ENCODE measurements at regions not wholly inside any gene's neighbourhood (a gene's known extent, or its start where the extent isn't known, plus 50 kb on each side); places are given as distances from the start of the nearest gene placed in this dataset.

DNA sequence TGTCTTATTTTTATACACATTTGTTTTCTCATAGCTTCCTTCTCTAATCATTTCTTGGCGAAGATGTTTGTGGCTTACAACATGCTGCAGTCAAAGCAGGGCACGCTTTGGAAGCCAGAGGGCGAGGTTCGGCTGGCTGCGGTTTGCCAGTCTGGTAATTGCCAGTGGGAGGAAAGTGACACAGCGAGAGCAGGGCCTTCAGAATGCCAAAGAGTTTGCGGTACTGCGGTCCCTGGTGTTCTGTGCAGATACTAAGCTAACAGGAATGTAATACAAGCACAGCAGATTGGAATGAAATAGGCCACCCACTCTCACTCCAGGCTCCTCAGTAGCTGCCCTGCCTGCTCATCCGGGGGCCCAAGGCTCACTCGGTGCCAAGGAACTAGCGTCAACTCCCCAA lies 58.7 kb upstream of the TGM3 start:
- no peak for DNase-seq

DNA sequence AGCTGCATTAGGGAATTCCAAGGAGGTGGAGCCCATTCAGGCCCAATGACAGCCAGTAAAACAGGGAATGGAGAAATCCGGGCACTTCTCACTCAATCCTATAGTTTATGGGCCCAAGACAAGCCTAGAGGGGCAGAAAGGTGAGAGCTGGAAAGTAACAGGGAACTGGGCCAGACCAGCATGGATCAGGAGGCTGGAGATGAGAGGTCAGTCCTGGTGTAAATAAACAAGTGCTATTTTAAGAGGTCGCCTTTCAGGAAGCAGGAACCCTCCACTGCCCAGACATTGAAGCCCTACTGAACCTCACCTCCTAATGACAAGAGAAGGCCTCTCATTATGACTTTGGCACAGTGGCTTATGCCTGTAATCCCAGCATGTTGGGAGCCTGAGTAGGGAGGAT lies 57.2 kb upstream of the TGM3 start:
- DNase-seq, result no peak

DNA sequence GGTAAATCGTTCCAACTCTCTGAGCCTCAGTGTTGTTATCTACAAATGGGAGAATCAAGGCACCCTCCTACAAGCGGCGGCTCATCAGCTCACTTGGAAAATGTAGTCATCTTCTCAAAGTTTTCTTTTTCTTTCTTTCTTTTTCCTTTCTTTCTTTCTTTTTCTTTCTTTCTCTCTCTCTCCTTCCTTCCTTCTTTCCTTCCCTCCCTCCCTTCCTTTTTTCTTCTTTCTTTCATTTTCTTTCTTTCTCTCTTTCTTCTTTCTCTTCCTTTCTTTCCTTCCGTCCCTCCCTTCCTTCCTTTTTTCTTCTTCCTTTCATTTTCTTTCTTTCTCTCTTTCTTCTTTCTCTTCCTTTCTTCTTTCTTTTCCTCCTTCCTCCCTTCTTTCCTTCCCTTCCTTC lies 55.0 kb upstream of the TGM3 start:
- DNase-seq, result no peak

DNA sequence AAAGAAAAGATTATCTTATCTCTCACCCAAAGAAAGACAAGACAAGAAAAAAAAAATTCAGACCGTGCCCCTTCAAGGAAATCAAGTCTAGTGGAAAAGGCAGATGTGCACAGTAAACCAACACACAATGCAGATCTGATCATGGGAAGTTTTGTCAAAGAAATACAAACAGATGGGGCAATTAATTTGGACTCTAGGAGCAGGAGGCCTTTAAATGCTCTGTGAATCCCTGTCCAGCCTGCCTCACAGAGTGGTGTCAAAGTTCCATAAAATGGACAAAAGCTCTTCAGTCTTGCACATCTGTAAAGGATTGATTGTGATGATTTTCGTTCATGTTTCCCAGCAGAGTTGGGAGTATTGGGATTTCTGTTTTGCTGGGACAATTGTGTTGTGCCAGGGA lies 53.1 kb upstream of the TGM3 start:
- DNase-seq, result no peak

DNA sequence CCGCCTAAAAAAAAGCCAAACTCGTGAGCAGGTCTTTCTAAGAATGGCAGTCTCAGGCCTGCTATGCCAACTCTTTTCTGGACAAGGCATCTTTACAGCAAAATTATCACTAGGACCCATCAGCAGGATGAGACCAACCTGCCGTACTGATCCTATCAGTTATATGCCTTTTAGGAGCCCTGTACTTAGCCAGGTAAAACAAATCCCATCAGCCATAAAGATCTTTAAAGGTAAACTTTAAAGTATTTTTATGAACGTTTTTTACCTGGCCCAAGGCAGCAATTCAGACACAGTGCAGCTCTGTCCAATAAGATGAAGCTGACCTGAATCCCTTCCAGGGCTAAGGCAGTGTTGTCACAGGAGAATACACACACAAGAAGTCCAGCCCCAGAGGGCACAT lies 51.3 kb upstream of the TGM3 start:
- DNase-seq, result no peak

DNA sequence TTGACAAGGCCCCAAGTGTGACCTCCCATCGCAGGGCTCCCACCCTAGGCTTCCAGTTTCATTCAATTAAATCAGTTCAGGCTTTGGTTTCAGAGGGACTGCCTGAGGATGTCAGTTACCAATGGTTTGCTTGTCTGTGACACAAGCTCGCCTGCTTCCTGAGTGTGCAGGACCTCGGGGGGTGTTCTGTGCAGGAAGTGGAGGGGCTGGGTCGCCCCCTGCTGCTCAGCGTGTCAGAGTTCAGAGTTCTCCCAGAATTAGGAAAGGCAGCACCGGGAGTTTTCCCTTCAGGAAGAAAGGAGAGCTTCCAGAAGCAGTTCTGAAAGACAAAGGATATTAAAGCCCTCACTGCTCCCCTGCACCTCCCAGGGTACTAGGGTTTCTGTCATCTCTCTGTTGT lies 50.8 kb upstream of the TGM3 start:
- DNase-seq, result no peak

DNA sequence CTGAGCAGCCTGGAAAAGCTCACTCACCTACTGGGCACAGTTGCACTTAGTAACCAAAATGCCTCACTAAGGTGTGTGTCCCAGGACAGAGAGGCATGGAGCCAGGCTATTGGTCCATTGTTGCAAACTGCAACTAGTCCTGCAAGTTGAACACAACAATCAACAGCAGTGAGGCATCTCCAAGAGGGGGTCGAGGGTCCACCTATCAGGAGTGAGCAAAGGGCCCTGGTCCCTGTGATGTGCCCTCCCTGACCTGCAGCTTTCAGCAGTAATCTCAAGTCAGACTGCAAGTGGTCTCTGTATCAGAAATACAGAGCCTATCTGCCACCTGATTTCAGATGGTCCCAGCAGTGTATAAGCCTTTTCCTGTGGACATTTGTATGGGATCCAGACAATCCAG lies 50.2 kb upstream of the TGM3 start:
- DNase-seq, result no peak

Data from stimulated activated CD4-positive, alpha-beta T cell treated with anti-CD3 and anti-CD28 coated beads, Interleukin-2, amount 100 ng/mL, for 24 hours (primary cell).